ENCODE measurements at regions not wholly inside any gene's neighbourhood (a gene's known extent, or its start where the extent isn't known, plus 50 kb on each side); places are given as distances from the start of the nearest gene placed in this dataset.

DNA sequence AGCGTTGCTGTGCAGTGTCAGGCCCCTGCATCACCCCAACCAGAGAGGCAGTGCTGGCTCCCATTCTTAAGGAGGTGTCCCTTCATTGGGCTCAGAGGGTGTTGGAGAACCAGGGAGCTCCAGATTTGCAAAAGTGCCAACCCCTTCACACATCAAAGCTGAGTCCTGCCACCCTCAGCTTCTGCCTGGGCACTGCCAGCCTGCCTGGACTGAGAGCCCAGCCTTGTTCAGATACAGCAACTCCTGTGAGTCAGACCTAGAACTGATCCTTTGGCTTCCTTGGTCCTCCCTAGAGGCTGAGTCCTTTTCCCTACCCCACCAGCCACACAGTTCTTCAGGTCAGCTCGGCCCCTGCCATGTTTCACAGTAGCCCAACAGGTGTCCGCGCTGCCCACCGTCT is 424.9 kb upstream of the MYT1L start:
- TF ChIP-seq, protein P1, sequence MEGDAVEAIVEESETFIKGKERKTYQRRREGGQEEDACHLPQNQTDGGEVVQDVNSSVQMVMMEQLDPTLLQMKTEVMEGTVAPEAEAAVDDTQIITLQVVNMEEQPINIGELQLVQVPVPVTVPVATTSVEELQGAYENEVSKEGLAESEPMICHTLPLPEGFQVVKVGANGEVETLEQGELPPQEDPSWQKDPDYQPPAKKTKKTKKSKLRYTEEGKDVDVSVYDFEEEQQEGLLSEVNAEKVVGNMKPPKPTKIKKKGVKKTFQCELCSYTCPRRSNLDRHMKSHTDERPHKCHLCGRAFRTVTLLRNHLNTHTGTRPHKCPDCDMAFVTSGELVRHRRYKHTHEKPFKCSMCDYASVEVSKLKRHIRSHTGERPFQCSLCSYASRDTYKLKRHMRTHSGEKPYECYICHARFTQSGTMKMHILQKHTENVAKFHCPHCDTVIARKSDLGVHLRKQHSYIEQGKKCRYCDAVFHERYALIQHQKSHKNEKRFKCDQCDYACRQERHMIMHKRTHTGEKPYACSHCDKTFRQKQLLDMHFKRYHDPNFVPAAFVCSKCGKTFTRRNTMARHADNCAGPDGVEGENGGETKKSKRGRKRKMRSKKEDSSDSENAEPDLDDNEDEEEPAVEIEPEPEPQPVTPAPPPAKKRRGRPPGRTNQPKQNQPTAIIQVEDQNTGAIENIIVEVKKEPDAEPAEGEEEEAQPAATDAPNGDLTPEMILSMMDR (conservative IDR thresholded peaks at IDR 0.05 in 1 of 2, IDR thresholded peaks at IDR 0.05 in 1 of 2; ENCODE audit: extremely low read depth in 1 of 2, insufficient read depth in 1 of 2, low read depth in 1 of 2, low read length in 2 of 2), result no peak
- TF ChIP-seq EZH2 (IDR thresholded peaks at IDR 0.05; ENCODE audit: borderline replicate concordance, low read length), result no peak

Data from mammary epithelial cell (primary cell).